Right lobe of liver (tissue), 6 donors: ENCODE measurements at regions not wholly inside any gene's neighbourhood (a gene's known extent, or its start where the extent isn't known, plus 50 kb on each side); places are given as distances from the start of the nearest gene placed in this dataset.
"Not testable (repeated sequence)": the region's sequence is repeated elsewhere in the genome, so short reads cannot be mapped to it uniquely, and the experiment has no call there.

Source experiments
- ATAC-seq, 4 donors: fragments of 200-7000 bp; cut with Tn5 transposase; one replicate each; pipeline ENCODE4 v1.9.1; 2020; ENCODE audit warnings: mild to moderate bottlenecking in 4 of 4, moderate library complexity in 4 of 4
- DNase-seq, 3 donors: peaks; one replicate each; pipeline ENCODE4 v3.0.0-alpha.2; 2020
- H3K27ac ChIP-seq, 3 donors: fragments of 200-600 bp; one replicate each; pipeline ENCODE4 v1.8.0; 2022
- H3K27me3 ChIP-seq, 2 donors: fragments of 200-600 bp; one replicate each; pipeline ENCODE4 v1.8.0; 2022
- H3K36me3 ChIP-seq, 4 donors: fragments of 200-600 bp; sonication (generic) in 1 of 4; one replicate each; pipeline versions ENCODE4 v1.5.1 to v1.8.0; 2017 to 2022; ENCODE audit warnings: control low read depth in 1 of 4
- H3K4me1 ChIP-seq, 4 donors: fragments of 200-600 bp; sonication (generic) in 1 of 4; one replicate each; pipeline versions ENCODE4 v1.5.1 to v1.8.0; 2017 to 2022; ENCODE audit warnings: control low read depth in 1 of 4
- H3K4me3 ChIP-seq, 3 donors: fragments of 200-600 bp; one replicate each; pipeline ENCODE4 v1.8.0; 2022
- H3K9me3 ChIP-seq, 4 donors: fragments of 200-600 bp; sonication (generic) in 1 of 4; one replicate each; pipeline versions ENCODE4 v1.5.1 to v1.8.0; 2017 to 2022; ENCODE audit warnings: control low read depth in 1 of 4
- CTCF ChIP-seq, 4 donors: fragments of 200-600 bp in 3 of 4; fragments of 450-650 bp in 1 of 4; IDR thresholded peaks; one replicate each; pipeline versions ENCODE4 v1.5.1 to v1.8.0; 2016 to 2022; ENCODE audit warnings: antibody characterized with exemption in 4 of 4, mild to moderate bottlenecking in 2 of 4
- POLR2A ChIP-seq: fragments of 450-650 bp; IDR thresholded peaks from one replicate; pipeline ENCODE4 v1.6.1; 2017; ENCODE audit warnings: antibody characterized with exemption, mild to moderate bottlenecking
- WGBS: methylation state at CpG from one replicate; pipeline ENCODE4 v1.1.6; 2018; ENCODE audit warnings: low coverage, low lambda C conversion rate; ENCODE audit not compliant: insufficient coverage; ENCODE audit errors: missing lambda C conversion rate; 5-methylcytosine and 5-hydroxymethylcytosine counted together
- intact Hi-C, 2 donors: fragments of 100-400 bp; cut with DNase I; formaldehyde crosslinking; loops; one replicate each; pipeline versions ENCODE4 v1.11.2 to v1.14.1; 2022
- small RNA-seq, 2 experiments: library from RNA; depleted of rRNA; stranded (forward); fragments of <200 nt; gene quantifications; one replicate each; pipeline ENCODE3, GENCODE V24; 2016
- donor health status: DM: no; HTN: yes; CAD: no.
- donor health status: DM: no; HTN: no; CAD: no.
- donor health status: DM: no; HTN: no; CAD: no.
- donor health status: DM: no; HTN: yes; CAD: no.
- donor health status: DM: no; HTN: yes; CAD: no.

DNA sequence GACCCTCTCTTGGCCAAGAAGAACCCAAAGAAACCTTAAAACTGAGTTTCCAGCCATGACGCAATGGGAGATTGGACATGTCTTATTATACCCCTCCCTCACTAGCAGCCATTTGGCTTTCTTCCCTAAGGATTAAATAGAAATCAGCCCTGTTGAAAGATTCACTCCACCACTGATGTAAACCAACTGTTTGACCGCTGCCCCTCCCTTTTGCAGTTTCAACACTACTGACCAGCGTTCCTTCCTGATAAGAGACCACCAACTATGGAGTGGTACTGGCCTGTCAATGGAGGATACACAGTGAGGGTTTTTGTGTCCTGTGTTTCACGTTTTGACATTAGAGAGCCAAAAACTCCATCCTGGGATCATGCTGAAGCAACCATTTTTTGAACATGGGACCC lies 53.2 kb upstream of the CD2AP start:
- no peaks in the 10 kb centered on the region for H3K27me3 ChIP-seq
- intact Hi-C loops, result no loop called here
- no peak for DNase-seq
- WGBS, result 54% methylated on average over 4 of the region's 4 CpGs
- no peak for ATAC-seq
- H3K4me3 ChIP-seq, result no peak overlapping the region
- no peak overlapping the region for H3K27ac ChIP-seq
- no peak for TF ChIP-seq POLR2A
- no peak for TF ChIP-seq CTCF (IDR thresholded peaks at IDR 0.05)
- H3K36me3 ChIP-seq, result no peaks in the 10 kb centered on the region
- H3K4me1 ChIP-seq, result peaks cover 0 to 11% (median 5%) of the 10 kb centered on the region in 4 donors
- H3K9me3 ChIP-seq, result no peaks in the 10 kb centered on the region

DNA sequence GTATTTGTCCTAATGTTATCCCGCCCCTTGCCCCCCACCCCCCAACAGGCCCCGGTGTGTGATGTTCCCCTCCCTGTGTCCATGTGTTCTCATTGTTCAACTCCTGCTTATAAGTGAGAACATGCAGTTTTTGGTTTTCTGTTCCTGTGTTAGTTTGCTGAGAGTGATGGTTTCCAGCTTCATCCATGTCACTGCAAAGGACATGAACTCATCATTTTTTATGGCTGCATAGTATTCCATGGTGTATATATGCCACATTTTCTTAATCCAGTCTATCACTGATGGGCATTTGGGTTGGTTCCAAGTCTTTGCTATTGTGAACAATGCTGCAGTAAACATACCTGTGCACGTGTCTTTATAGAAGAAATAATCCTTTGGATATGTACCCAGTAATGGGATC lies 51.9 kb upstream of the CD2AP start:
- not testable (repeated sequence) for H3K27ac ChIP-seq

DNA sequence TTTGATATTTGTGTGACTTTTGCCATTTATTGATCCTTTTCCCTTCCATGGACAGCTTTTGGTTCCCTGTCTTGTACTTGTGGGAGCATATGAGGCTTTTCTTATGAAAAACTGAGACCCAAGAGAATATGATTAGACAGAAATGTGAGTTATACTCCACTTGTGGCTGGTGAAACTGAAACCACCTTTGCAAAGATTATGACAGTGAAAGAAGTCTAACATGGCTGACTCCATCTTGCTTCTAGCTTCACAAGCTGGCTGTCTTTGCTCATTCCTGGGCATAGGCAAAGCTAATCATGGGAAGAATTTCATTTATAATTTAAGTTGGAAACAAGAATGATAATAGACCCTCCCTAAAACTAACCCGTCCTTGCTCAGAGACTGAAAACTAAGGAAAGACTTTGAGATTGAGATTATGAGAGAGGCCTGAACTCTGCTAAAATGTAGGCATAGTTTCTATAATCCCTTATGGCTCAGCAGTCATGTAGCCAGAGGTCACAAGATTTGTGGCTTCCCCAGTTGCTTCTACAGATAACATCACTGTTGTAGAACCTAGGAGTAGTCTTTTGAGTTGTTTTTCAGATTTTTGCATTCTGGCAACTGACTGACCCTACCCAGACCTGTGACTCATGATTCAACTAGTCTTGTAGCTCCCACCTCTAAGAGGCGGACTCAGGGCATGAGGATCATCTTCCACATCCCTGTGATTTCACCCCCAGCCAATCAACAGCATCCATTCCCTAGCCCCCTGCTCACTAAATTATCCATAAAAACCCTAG lies 50.9 kb upstream of the CD2AP start:
- no peaks in the 10 kb centered on the region for H3K9me3 ChIP-seq
- WGBS, result 96% methylated on average over 2 of the region's 2 CpGs
- H3K36me3 ChIP-seq, result no peaks in the 10 kb centered on the region
- ATAC-seq (no peak), DNase-seq (no peak)
- intact Hi-C loops, result no loop called here
- no peaks in the 10 kb centered on the region for H3K4me1 ChIP-seq
- no peak overlapping the region for H3K27ac ChIP-seq
- TF ChIP-seq POLR2A, result no peak
- TF ChIP-seq CTCF (IDR thresholded peaks at IDR 0.05), result no peak
- no peak overlapping the region for H3K4me3 ChIP-seq
- H3K27me3 ChIP-seq, result no peaks in the 10 kb centered on the region

More for the DNA sequence above, 51.9 kb upstream of the CD2AP start:
- ATAC-seq, H3K4me1 ChIP-seq, intact Hi-C loops, H3K9me3 ChIP-seq, H3K36me3 ChIP-seq, DNase-seq, H3K4me3 ChIP-seq, H3K27me3 ChIP-seq: not testable (repeated sequence)
- WGBS, result 81% methylated on average over 3 of the region's 3 CpGs

DNA sequence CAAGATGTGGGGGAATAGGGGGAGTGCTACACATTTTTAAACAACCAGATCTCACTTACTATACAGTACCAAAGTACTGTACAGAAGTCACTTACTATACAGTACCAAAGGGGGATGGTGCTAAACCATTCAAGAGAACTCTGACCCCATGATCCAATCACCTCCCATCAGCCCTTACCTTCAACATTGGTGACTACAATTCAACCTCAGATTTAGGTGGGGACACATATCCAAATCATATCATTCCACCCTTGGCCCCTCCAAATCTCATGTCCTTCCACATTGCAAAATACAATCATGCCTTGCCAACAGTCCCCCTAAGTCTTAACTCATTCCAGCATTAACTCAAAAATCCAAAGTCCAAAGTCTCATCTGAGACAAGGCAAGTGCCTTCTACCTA lies 49.9 kb upstream of the CD2AP start:
- H3K27ac ChIP-seq, result no peak overlapping the region

More for the DNA sequence above, 49.9 kb upstream of the CD2AP start:
- no peak for ATAC-seq
- H3K9me3 ChIP-seq, result no peaks in the 10 kb centered on the region
- no peaks in the 10 kb centered on the region for H3K4me1 ChIP-seq
- H3K4me3 ChIP-seq, result no peak overlapping the region
- DNase-seq, result no peak
- H3K36me3 ChIP-seq, result no peaks in the 10 kb centered on the region
- intact Hi-C loops, result no loop called here
- no peaks in the 10 kb centered on the region for H3K27me3 ChIP-seq
- TF ChIP-seq CTCF (IDR thresholded peaks at IDR 0.05) (no peak), POLR2A (no peak)

Small RNA genes lying in the stretch of these regions (small RNA-seq; reads per million reads assigned to genes)
- 0 reads per million in 2 experiments for gene B3GNTL1P2
